HUES64 (cell line): ENCODE measurements at regions not wholly inside any gene's neighbourhood (a gene's known extent, or its start where the extent isn't known, plus 50 kb on each side); places are given as distances from the start of the nearest gene placed in this dataset.

Experiments
- H3K27ac ChIP-seq: 2 replicates; pipeline ENCODE4 v1.7.0; 2013; ENCODE audit warnings: low read depth, low read length, inconsistent platforms
- H3K27me3 ChIP-seq: 2 replicates; pipeline ENCODE4 v1.6.1; 2013; ENCODE audit warnings: mild to moderate bottlenecking, low read length; ENCODE audit not compliant: insufficient read depth
- H3K36me3 ChIP-seq: 2 replicates; pipeline ENCODE4 v1.6.1; 2013; ENCODE audit warnings: mild to moderate bottlenecking, low read length; ENCODE audit not compliant: insufficient read depth
- H3K4me1 ChIP-seq: 2 replicates; pipeline ENCODE4 v1.6.1; 2013; ENCODE audit warnings: mild to moderate bottlenecking, low read length, moderate library complexity; ENCODE audit not compliant: insufficient read depth
- H3K4me3 ChIP-seq: 2 replicates; pipeline ENCODE4 v1.5.1; 2013; ENCODE audit warnings: mild to moderate bottlenecking, low read length, moderate library complexity
- H3K9ac ChIP-seq: 2 replicates; pipeline ENCODE4 v1.6.1; 2013; ENCODE audit warnings: mild to moderate bottlenecking, low read depth, low read length
- H3K9me3 ChIP-seq: 2 replicates; pipeline ENCODE4 v1.6.1; 2013; ENCODE audit warnings: low read depth, low read length; ENCODE audit not compliant: insufficient read depth
- WGBS: fragments of 150-250, 120-280 bp; methylation state at CpG from one replicate; pipeline ENCODE4 v1.1.7; 2013; ENCODE audit warnings: missing lambda C conversion rate; 5-methylcytosine and 5-hydroxymethylcytosine counted together

DNA sequence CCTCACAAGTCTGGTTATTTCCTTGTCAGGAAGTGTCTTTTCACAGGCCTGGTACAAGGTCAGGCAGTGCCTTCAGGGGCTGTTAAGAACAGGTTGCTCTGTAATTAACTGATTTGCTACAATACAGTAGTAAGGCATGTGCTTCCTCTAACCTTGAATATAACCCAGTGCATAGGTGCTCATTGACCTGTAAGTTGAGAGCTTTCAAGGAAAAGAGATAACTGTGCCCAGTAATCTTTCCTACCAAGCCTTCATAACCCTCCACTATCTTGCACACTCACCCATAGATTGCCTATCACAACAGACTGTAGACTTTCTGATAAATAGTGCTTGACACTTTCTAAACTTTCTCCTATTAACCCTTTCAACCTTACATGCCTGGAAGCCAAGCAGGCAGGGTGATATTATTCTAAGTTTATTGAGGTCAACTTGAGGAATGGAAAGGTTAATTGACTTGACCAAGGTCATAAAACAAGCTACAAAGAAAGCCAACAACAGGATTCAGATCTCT is 148.1 kb downstream of the PPARGC1A start:
- no peak overlapping the region for H3K27ac ChIP-seq
- H3K9ac ChIP-seq, result no peak overlapping the region
- no peak overlapping the region for H3K4me3 ChIP-seq
- no peaks in the 10 kb centered on the region for H3K4me1 ChIP-seq
- H3K9me3 ChIP-seq, result no peaks in the 10 kb centered on the region; the same call in 1 of the 2 replicates
- H3K27me3 ChIP-seq, result no peaks in the 10 kb centered on the region
- no peaks in the 10 kb centered on the region for H3K36me3 ChIP-seq

DNA sequence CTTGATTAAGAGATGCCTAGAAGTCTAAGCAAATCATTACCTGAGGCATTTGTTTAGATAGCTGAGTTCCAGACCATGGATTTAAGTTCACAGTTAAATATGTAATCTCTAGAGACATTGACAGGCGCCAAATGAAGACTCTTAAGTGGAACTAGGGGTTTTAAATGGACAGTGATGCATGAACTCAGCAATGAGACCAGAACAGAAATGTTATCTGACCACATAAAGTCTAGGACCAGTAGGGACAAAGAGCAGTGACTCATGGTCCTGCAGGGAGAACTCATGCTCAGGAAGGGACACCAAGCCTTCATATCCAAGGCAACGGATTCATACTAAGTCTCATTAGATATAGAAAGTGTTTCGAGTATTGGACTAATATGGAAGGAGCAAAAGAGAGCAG is 152.3 kb downstream of the PPARGC1A start:
- Histone ChIP-seq H3K4me1 (no peaks in the 10 kb centered on the region), H3K9ac (no peak overlapping the region), H3K4me3 (no peak overlapping the region), H3K27ac (no peak overlapping the region), H3K9me3 (no peaks in the 10 kb centered on the region), H3K27me3 (no peaks in the 10 kb centered on the region), H3K36me3 (no peaks in the 10 kb centered on the region)
- WGBS, result 96% methylated on average over 3 of the region's 3 CpGs

DNA sequence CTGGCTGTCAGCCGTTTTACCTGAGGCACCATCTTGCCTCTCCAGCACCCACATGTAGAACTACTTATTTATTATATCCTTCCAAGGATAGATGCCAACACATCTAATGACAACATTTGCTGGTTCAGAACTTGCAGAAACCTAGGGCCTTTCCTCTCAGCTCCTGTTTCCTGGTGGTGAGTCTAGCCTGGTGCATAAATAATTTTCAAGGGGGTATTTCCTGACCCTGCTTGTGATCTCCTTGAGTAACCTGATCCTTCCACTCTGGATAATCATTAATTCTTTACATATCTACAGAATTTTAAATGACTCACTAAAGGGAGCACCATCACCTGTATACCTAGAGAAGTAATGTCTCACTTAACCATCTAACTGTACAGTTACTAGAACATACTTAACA is 153.4 kb downstream of the PPARGC1A start:
- Histone ChIP-seq H3K4me1 (no peaks in the 10 kb centered on the region), H3K9me3 (no peaks in the 10 kb centered on the region), H3K27ac (no peak overlapping the region), H3K4me3 (no peak overlapping the region), H3K36me3 (no peaks in the 10 kb centered on the region), H3K9ac (no peak overlapping the region), H3K27me3 (no peaks in the 10 kb centered on the region)
- WGBS, result 97% methylated on average over 1 of the region's 1 CpG

DNA sequence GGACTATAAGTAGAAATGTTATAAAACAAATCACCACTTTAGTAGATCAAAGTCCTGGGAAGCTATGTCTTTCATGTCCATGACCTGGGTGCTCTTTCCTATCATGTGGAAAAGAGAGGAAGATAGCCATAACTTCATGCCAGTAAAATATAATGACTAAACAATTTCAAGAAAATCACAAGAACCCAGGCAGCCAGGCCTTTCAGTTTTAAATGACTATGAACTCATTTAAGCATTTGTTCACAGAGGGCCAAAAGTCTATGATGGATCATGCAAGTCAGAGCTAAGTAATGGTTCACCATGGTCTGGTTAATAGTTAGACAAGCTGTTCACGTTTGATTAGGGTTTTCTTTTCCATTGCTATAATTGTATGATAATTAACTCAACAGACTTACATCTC is 155.8 kb downstream of the PPARGC1A start:
- H3K27me3 ChIP-seq, result no peaks in the 10 kb centered on the region
- no peaks in the 10 kb centered on the region for H3K9me3 ChIP-seq
- WGBS, result 83% methylated on average over 1 of the region's 1 CpG
- no peak overlapping the region for H3K27ac ChIP-seq
- H3K4me1 ChIP-seq, result peaks cover 1% of the 10 kb centered on the region; the same call in 1 of the 2 replicates
- H3K4me3 ChIP-seq, result no peak overlapping the region
- no peaks in the 10 kb centered on the region for H3K36me3 ChIP-seq
- no peak overlapping the region for H3K9ac ChIP-seq

DNA sequence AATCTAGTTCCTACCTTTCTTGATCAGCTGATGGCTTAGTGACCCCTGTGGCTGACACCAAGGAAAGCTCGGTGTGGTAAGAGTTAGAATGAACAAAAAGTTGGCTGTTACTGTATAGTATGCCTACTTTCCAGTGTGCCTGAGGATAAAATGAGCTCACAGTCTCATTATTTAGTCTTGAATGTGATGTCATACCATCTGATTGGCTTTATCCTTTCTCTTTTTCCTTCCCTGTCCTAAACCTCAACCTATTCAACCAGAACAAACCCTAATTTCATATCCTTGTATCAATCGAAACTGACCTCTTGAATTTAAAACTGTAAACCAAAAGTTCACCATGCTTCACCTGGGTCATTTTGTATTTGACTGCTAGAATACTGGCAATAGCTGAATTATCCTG is 156.4 kb downstream of the PPARGC1A start:
- Histone ChIP-seq H3K9ac (no peak overlapping the region), H3K9me3 (no peaks in the 10 kb centered on the region), H3K4me1 (peaks cover 7% of the 10 kb centered on the region; the same call in 1 of the 2 replicates), H3K27me3 (no peaks in the 10 kb centered on the region), H3K27ac (no peak overlapping the region), H3K36me3 (no peaks in the 10 kb centered on the region), H3K4me3 (no peak overlapping the region)
- 91% methylated on average over 2 of the region's 2 CpGs for WGBS

DNA sequence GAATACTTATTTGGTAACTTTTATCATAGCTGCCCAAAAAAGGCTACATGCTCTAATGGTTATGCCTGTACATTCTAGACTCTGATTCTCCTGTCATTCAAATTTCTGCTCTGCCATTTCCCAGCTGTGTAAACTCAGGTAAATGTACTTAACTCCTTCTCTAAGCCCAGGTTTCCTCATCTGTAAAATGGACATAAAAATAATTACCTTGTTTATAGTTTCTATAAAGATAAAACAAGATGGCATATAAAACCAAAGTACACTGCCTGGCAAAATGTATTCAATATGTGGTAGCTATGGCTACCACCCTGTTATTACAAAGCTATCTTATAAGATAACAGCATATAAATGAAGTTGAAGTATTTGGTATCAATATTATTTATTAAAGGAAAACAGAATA is 158.8 kb downstream of the PPARGC1A start:
- H3K9ac ChIP-seq, result no peak overlapping the region
- no peaks in the 10 kb centered on the region for H3K27me3 ChIP-seq
- no peaks in the 10 kb centered on the region for H3K36me3 ChIP-seq
- no peak overlapping the region for H3K4me3 ChIP-seq
- peaks cover 12% of the 10 kb centered on the region; the same call in 1 of the 2 replicates for H3K4me1 ChIP-seq
- H3K9me3 ChIP-seq, result no peaks in the 10 kb centered on the region
- no peak overlapping the region for H3K27ac ChIP-seq

DNA sequence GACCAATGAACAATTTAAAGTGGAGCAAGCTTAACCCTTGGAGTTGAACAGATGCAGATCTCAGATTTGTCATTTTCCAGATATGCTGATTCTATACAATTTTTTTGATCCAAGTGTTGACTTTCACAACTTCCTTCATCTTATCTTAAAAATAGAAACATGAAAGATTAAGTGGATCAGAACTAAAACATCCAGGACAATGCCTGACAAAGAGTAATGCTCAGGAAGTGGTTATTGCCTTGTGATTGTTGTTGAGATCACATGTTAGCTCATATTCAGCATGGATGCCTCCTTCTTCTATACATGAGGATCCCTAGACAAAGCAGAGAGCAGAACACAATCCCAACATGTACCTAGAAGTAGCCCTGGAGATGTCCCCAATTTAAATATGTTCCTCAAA is 160.9 kb downstream of the PPARGC1A start:
- Histone ChIP-seq H3K4me3 (no peak overlapping the region), H3K36me3 (no peaks in the 10 kb centered on the region), H3K27ac (no peak overlapping the region), H3K9me3 (no peaks in the 10 kb centered on the region), H3K4me1 (peaks cover 12% of the 10 kb centered on the region; the same call in 1 of the 2 replicates), H3K27me3 (no peaks in the 10 kb centered on the region), H3K9ac (no peak overlapping the region)

DNA sequence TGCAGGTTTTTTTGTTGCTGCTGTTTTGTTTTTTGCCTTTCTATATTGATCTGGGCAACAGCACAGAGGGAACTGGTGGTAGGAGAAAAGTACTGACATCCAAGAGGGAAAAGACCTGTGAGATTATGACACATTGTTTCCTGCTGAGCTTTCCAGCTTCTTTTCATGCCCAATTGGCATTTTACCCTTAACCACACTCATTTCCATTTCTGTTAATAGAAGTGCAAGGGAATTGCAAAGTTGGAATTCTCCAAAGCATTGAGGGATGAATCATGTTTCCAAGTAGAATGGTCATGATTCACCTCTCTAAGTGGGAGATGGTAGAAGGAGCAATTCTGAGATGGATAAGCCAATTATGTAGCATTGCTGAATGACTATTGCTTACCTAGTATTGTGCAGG is 161.5 kb downstream of the PPARGC1A start:
- Histone ChIP-seq H3K36me3 (no peaks in the 10 kb centered on the region), H3K27me3 (no peaks in the 10 kb centered on the region), H3K9ac (no peak overlapping the region), H3K4me1 (peaks cover 12% of the 10 kb centered on the region; the same call in 1 of the 2 replicates), H3K27ac (no peak overlapping the region), H3K9me3 (no peaks in the 10 kb centered on the region), H3K4me3 (no peak overlapping the region)

DNA sequence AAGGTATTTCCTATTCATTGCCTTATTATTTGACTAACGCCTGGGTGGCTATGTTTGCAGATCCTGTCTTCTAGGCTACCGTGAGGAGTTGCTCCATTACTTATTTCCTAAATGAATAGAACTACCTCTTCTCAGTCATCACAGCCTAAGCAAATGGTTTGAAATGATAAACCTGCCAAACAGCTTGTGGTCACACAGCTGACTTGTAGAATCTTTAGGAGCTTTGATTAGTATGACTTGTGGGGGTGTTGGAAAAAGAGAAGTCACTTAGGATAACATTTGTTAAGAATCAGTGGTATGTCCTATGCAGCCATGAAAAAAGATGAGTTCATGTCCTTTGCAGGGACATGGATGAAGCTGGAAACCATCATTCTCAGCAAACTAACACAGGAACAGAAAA is 169.3 kb downstream of the PPARGC1A start:
- no peak overlapping the region for H3K27ac ChIP-seq
- H3K4me1 ChIP-seq, result no peaks in the 10 kb centered on the region
- no peaks in the 10 kb centered on the region for H3K9me3 ChIP-seq
- WGBS, result 98% methylated on average over 2 of the region's 2 CpGs
- no peaks in the 10 kb centered on the region for H3K36me3 ChIP-seq
- no peaks in the 10 kb centered on the region for H3K27me3 ChIP-seq
- H3K4me3 ChIP-seq, result no peak overlapping the region
- H3K9ac ChIP-seq, result no peak overlapping the region

DNA sequence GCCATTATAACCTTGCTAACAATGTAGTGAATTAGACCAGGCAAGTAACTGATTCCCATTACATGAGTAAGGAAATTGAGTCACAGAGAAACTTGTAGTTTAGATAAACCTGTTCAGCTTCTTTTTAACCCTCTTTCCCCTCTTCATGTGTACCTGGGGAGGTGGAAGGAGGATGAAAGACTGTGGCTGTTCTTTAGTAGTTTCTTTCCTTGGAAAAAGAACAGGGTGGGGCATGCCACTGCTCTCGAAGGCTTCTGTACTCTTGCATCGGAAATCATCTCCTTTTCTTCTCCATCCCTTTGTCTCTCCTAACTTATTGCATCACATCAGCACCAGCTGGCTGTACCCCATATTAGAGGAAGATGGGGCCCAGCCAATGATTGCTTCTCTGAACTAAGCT is 171.4 kb downstream of the PPARGC1A start:
- no peak overlapping the region for H3K4me3 ChIP-seq
- H3K27ac ChIP-seq, result no peak overlapping the region
- no peaks in the 10 kb centered on the region for H3K9me3 ChIP-seq
- no peaks in the 10 kb centered on the region for H3K36me3 ChIP-seq
- 100% methylated on average over 2 of the region's 2 CpGs for WGBS
- H3K27me3 ChIP-seq, result no peaks in the 10 kb centered on the region
- H3K9ac ChIP-seq, result no peak overlapping the region
- H3K4me1 ChIP-seq, result no peaks in the 10 kb centered on the region

DNA sequence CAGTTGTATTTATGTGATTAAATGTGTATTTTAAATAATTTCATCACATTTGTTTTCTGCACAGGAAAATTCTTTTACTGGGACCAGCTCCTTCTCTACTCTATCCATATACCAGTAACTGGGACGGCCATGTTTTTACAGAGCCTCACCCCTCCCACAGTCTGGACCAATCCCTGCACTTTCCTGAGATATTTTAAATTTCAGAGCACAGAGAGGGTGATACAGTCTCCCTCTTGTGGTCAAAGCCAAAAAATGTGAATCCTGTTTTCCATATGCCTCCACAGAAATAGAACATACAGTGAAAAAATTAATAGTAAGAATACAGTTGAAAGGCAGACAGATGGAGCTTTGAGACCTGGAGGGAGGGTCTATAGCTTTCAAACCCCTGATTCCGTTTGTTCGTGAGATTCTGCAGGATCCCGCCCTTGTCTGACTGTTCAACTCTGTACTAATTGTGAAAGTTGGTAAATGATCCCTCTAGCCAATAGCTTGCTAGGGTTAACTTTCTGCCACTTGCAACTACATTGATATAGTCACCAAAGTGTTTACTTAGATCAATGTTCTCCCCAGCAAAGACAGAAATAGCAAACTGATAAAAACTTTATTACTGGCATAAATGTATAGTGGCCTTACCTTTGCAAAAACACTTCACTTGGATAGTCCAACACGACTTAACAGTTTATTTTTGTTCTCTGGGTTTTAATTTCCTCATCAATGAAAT is 172.2 kb downstream of the PPARGC1A start:
- Histone ChIP-seq H3K36me3 (no peaks in the 10 kb centered on the region), H3K27me3 (no peaks in the 10 kb centered on the region), H3K9ac (no peak overlapping the region), H3K9me3 (no peaks in the 10 kb centered on the region), H3K4me1 (no peaks in the 10 kb centered on the region), H3K27ac (no peak overlapping the region), H3K4me3 (no peak overlapping the region)
- WGBS, result 95% methylated on average over 5 of the region's 5 CpGs

DNA sequence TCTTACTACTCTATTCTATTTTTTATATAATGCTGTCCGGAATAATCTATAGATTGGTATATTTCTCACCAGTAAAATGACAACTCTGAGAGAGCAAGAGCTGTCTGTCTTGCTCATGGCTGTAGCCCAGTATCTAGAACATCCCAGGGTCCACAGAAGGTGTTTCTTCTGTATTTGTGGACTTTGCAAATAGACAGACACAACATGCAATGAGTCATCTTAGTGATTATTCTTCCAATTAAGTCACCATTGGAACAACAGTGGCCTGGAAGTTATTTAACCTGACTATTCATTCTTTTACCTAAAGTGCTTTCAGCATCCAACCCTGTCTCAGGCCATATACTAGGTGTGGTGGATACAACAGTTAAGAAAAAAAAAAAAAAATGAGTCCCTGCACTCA is 179.5 kb downstream of the PPARGC1A start:
- Histone ChIP-seq H3K27me3 (no peaks in the 10 kb centered on the region), H3K36me3 (no peaks in the 10 kb centered on the region), H3K27ac (no peak overlapping the region), H3K4me3 (no peak overlapping the region), H3K9me3 (no peaks in the 10 kb centered on the region), H3K4me1 (no peaks in the 10 kb centered on the region), H3K9ac (no peak overlapping the region)
- no CpG with 5 or more reads among the region's 1 CpG for WGBS
